Upper lobe of left lung (tissue), 6 donors: ENCODE measurements at regions not wholly inside any gene's neighbourhood (a gene's known extent, or its start where the extent isn't known, plus 50 kb on each side); places are given as distances from the start of the nearest gene placed in this dataset.

Experiments used
- ATAC-seq, 2 donors: fragments of 200-7000 bp; cut with Tn5 transposase; one replicate each; pipeline ENCODE4 v1.9.1; 2022; ENCODE audit warnings: mild to moderate bottlenecking in 2 of 2, moderate library complexity in 2 of 2; ENCODE audit not compliant: low FRiP score in 2 of 2
- DNase-seq, 2 donors: peaks; one replicate each; pipeline ENCODE4 v3.0.0-alpha.2; 2019 to 2020
- H3K27ac ChIP-seq, 4 donors: fragments of 200-600 bp; sonication (generic); one replicate each; pipeline ENCODE4 v1.5.1; 2016 to 2019
- H3K27me3 ChIP-seq, 4 donors: fragments of 200-600 bp; sonication (generic); one replicate each; pipeline ENCODE4 v1.5.1; 2017 to 2019
- H3K36me3 ChIP-seq, 4 donors: fragments of 200-600 bp; sonication (generic); one replicate each; pipeline ENCODE4 v1.5.1; 2016 to 2019
- H3K4me1 ChIP-seq, 4 donors: fragments of 200-600 bp; sonication (generic); one replicate each; pipeline ENCODE4 v1.5.1; 2018 to 2019
- H3K4me3 ChIP-seq, 4 donors: fragments of 200-600 bp; sonication (generic); one replicate each; pipeline ENCODE4 v1.5.1; 2017 to 2019; ENCODE audit warnings: mild to moderate bottlenecking in 2 of 4, moderate library complexity in 1 of 4
- H3K9me3 ChIP-seq, 4 donors: fragments of 200-600 bp; sonication (generic); one replicate each; pipeline ENCODE4 v1.5.1; 2018 to 2019
- CTCF ChIP-seq, 6 experiments: fragments of 450-650 bp in 4 of 6; fragments of 200-600 bp in 2 of 6; sonication (generic) in 2 of 6; IDR thresholded peaks; one replicate each; pipeline ENCODE4 v1.5.1; 2016 to 2019; ENCODE audit warnings: antibody characterized with exemption in 6 of 6
- EP300 ChIP-seq, 4 donors: sonication (generic); formaldehyde crosslinking; IDR thresholded peaks; one replicate each; pipeline ENCODE4 v1.5.1; 2017; ENCODE audit warnings: antibody characterized with exemption in 4 of 4, control low read depth in 2 of 4
- POLR2A ChIP-seq, 4 donors: fragments of 450-650 bp; IDR thresholded peaks; one replicate each; pipeline ENCODE4 v1.5.1; 2016 to 2017; ENCODE audit warnings: antibody characterized with exemption in 4 of 4, mild to moderate bottlenecking in 2 of 4
- POLR2AphosphoS5 ChIP-seq, 2 donors: sonication (generic); formaldehyde crosslinking; IDR thresholded peaks; one replicate each; pipeline ENCODE4 v1.5.1; 2017; ENCODE audit warnings: antibody characterized with exemption in 2 of 2
- WGBS, 2 donors: methylation state at CpG; one replicate each; pipeline ENCODE4 v1.1.5; 2017 to 2018; 5-methylcytosine and 5-hydroxymethylcytosine counted together
- donor health status: DM: no; HTN: no; CAD: no; lungs with moderate emphysema.
- donor health status: DM: no; HTN: yes; CAD: no; lungs with severe emphysema.

- H3K27me3 ChIP-seq = no peaks in the 10 kb centered on the region
- DNase-seq (no peak), ATAC-seq (no peak)
- H3K27ac ChIP-seq = no peak overlapping the region
- 76 to 79% methylated on average over 3 of the region's 3 CpGs for WGBS, 2 donors
- TF ChIP-seq EP300 (IDR thresholded peaks at IDR 0.05) (no peak), POLR2AphosphoS5 (IDR thresholded peaks at IDR 0.05) (no peak), CTCF (IDR thresholded peaks at IDR 0.05) (no peak), POLR2A (IDR thresholded peaks at IDR 0.05) (no peak)
- H3K9me3 ChIP-seq = no peaks in the 10 kb centered on the region
- H3K36me3 ChIP-seq = no peaks in the 10 kb centered on the region
- no peak overlapping the region for H3K4me3 ChIP-seq
- no peaks in the 10 kb centered on the region for H3K4me1 ChIP-seq
Observed at GRCh38 chr13:97559981-97560380, 126.0 kb downstream of the RAP2A start.

GRCh38 chr13:97561182-97561581, 127.2 kb downstream of the RAP2A start:
- Histone ChIP-seq H3K4me1 (no peaks in the 10 kb centered on the region), H3K9me3 (no peaks in the 10 kb centered on the region), H3K27ac (no peak overlapping the region), H3K4me3 (no peak overlapping the region), H3K36me3 (no peaks in the 10 kb centered on the region), H3K27me3 (no peaks in the 10 kb centered on the region)
- DNase-seq = no peak
- no peak for TF ChIP-seq EP300 (IDR thresholded peaks at IDR 0.05)
- TF ChIP-seq POLR2A (IDR thresholded peaks at IDR 0.05) = no peak
- no peak for TF ChIP-seq CTCF (IDR thresholded peaks at IDR 0.05)
- no peak for ATAC-seq
- WGBS, 2 donors = 54 to 64% methylated on average over 1 of the region's 1 CpG

- 75 to 76% methylated on average over 1 of the region's 1 CpG for WGBS, 2 donors
- Histone ChIP-seq H3K4me3 (no peak overlapping the region), H3K27ac (no peak overlapping the region)
Observed at GRCh38 chr13:97562962-97563361, 129.0 kb downstream of the RAP2A start.

GRCh38 chr13:97564956-97565355, 131.0 kb downstream of the RAP2A start:
- no peak for DNase-seq
- no peak overlapping the region for H3K27ac ChIP-seq

More at GRCh38 chr13:97562962-97563361, 129.0 kb downstream of the RAP2A start:
- TF ChIP-seq EP300 (IDR thresholded peaks at IDR 0.05) (no peak), CTCF (IDR thresholded peaks at IDR 0.05) (no peak), POLR2AphosphoS5 (IDR thresholded peaks at IDR 0.05) (no peak)
- H3K36me3 ChIP-seq = no peaks in the 10 kb centered on the region
- ATAC-seq (no peak), DNase-seq (no peak)
- peaks cover 0 to 6% (median 0%) of the 10 kb centered on the region in 4 donors for H3K4me1 ChIP-seq
- H3K27me3 ChIP-seq = no peaks in the 10 kb centered on the region
- no peaks in the 10 kb centered on the region for H3K9me3 ChIP-seq

More at GRCh38 chr13:97564956-97565355, 131.0 kb downstream of the RAP2A start:
- H3K36me3 ChIP-seq = no peaks in the 10 kb centered on the region
- H3K27me3 ChIP-seq = no peaks in the 10 kb centered on the region
- no peak for TF ChIP-seq POLR2AphosphoS5 (IDR thresholded peaks at IDR 0.05)
- no peak for TF ChIP-seq EP300 (IDR thresholded peaks at IDR 0.05)
- TF ChIP-seq CTCF (IDR thresholded peaks at IDR 0.05) = no peak
- TF ChIP-seq POLR2A (IDR thresholded peaks at IDR 0.05) = no peak
- no peak for ATAC-seq
- WGBS, 2 donors = 84 to 88% methylated on average over 5 of the region's 5 CpGs
- no peak overlapping the region for H3K4me3 ChIP-seq
- peaks cover 0 to 9% (median 4%) of the 10 kb centered on the region in 4 donors for H3K4me1 ChIP-seq
- H3K9me3 ChIP-seq = no peaks in the 10 kb centered on the region
